H1 (cell line): ENCODE measurements at regions not wholly inside any gene's neighbourhood (a gene's known extent, or its start where the extent isn't known, plus 50 kb on each side); places are given as distances from the start of the nearest gene placed in this dataset.

Source experiments
- CTCF ChIA-PET: fragments of 300-600 bp; sonication (Branson Sonifier 250); formaldehyde crosslinking; loops from one replicate; lab custom pipeline; 2021; ENCODE audit not compliant: partially characterized antibody; lab: Charles Lee
- POLR2A ChIA-PET: fragments of 300-600 bp; sonication (Branson Sonifier 250); formaldehyde crosslinking; loops from one replicate; lab custom pipeline; 2021; ENCODE audit warnings: inconsistent platforms; ENCODE audit not compliant: partially characterized antibody; lab: Charles Lee
- DNase-seq, 2 experiments: peaks; one replicate each; pipeline versions ENCODE4 v3.0.0 to v3.0.0-alpha.2; 2010 to 2022; ENCODE audit warnings: low spot score in 2 of 2, low read depth in 1 of 2, mixed read lengths in 1 of 2
- FAIRE-seq: peaks from 2 replicates; lab custom pipeline; 2011; peaks lifted over from hg19 to GRCh38; lab: Jason Lieb, UNC
- H2AFZ ChIP-seq: 2 replicates; pipeline ENCODE4 v1.8.1; 2012; ENCODE audit warnings: low read length, inconsistent platforms
- H2AK5ac ChIP-seq: 2 replicates; pipeline ENCODE4 v1.6.1; 2013; ENCODE audit warnings: low read depth, low read length
- H2BK120ac ChIP-seq: replicated peaks from 2 replicates; pipeline ENCODE3; 2013; ENCODE audit warnings: low read depth, low read length, inconsistent platforms
- H2BK12ac ChIP-seq: 2 replicates; pipeline ENCODE4 v1.6.1; 2013; ENCODE audit warnings: low read depth, low read length
- H2BK15ac ChIP-seq: 2 replicates; pipeline ENCODE4 v1.6.1; 2013; ENCODE audit warnings: low read length
- H2BK20ac ChIP-seq: 2 replicates; pipeline ENCODE4 v1.6.1; 2013; ENCODE audit warnings: low read length
- H2BK5ac ChIP-seq: 2 replicates; pipeline ENCODE4 v1.6.1; 2013; ENCODE audit warnings: low read depth, low read length
- H3K14ac ChIP-seq: 2 replicates; pipeline ENCODE4 v1.6.1; 2013; ENCODE audit warnings: inconsistent platforms; ENCODE audit not compliant: insufficient read length
- H3K18ac ChIP-seq: 2 replicates; pipeline ENCODE4 v1.6.1; 2013; ENCODE audit warnings: low read length; ENCODE audit errors: extremely low read depth
- H3K23ac ChIP-seq: 2 replicates; pipeline ENCODE4 v1.6.1; 2013; ENCODE audit warnings: inconsistent platforms; ENCODE audit not compliant: insufficient read length
- H3K23me2 ChIP-seq: 2 replicates; pipeline ENCODE4 v1.6.1; 2013; ENCODE audit warnings: low read depth, low read length
- H3K27ac ChIP-seq: 2 replicates; pipeline ENCODE4 v1.6.1; 2011; ENCODE audit warnings: low read depth, low read length, inconsistent platforms
- H3K27me3 ChIP-seq, 4 experiments: replicated peaks in 1 of 4; 1 replicate in 1 of 4; 2 replicates in 3 of 4; pipeline versions ENCODE4 v1.6.1 to v1.8.1; 2011 to 2013; ENCODE audit warnings: low read length in 3 of 4, mild to moderate bottlenecking in 3 of 4, inconsistent platforms in 2 of 4, mixed read lengths in 2 of 4, moderate library complexity in 1 of 4; ENCODE audit not compliant: control insufficient read depth in 3 of 4, insufficient read depth in 3 of 4; ENCODE audit errors: extremely low read depth in 1 of 4
- H3K36me3 ChIP-seq, 4 experiments: 2 replicates each; pipeline versions ENCODE4 v1.6.1 to v1.8.1; 2011 to 2013; ENCODE audit warnings: mild to moderate bottlenecking in 4 of 4, low read length in 3 of 4, moderate library complexity in 2 of 4, control low read depth in 1 of 4, inconsistent platforms in 1 of 4; ENCODE audit not compliant: insufficient read depth in 4 of 4, control insufficient read depth in 2 of 4
- H3K4ac ChIP-seq: replicated peaks from 2 replicates; pipeline ENCODE3; 2013; ENCODE audit warnings: low read length, low read depth, mixed read lengths, inconsistent platforms; ENCODE audit not compliant: insufficient read length
- H3K4me1 ChIP-seq, 4 experiments: replicated peaks in 1 of 4; 1 replicate in 1 of 4; 2 replicates in 3 of 4; pipeline versions ENCODE4 v1.6.1 to v1.8.1; 2011 to 2013; ENCODE audit warnings: low read length in 3 of 4, inconsistent platforms in 2 of 4, mixed read lengths in 1 of 4; ENCODE audit not compliant: insufficient read depth in 4 of 4, control insufficient read depth in 3 of 4
- H3K4me2 ChIP-seq, 2 experiments: 2 replicates each; pipeline versions ENCODE4 v1.6.1 to v1.8.1; 2011 to 2013; ENCODE audit warnings: low read depth in 2 of 2, low read length in 2 of 2, control low read depth in 1 of 2, inconsistent platforms in 1 of 2, mild to moderate bottlenecking in 1 of 2; ENCODE audit not compliant: insufficient read depth in 1 of 2
- H3K4me3 ChIP-seq, 4 experiments: fragments of 200-600, 300-600 bp in 1 of 4; sonication (generic), shearing (Covaris generic), sonication (Bioruptor Twin) in 1 of 4; 2 replicates each; pipeline versions ENCODE4 v1.5.1 to v1.8.1; 2011 to 2016; ENCODE audit warnings: low read length in 4 of 4, low read depth in 3 of 4, control low read depth in 2 of 4, inconsistent platforms in 2 of 4, mild to moderate bottlenecking in 2 of 4, mixed read lengths in 1 of 4, moderate library complexity in 1 of 4; ENCODE audit not compliant: insufficient read depth in 2 of 4; ENCODE audit errors: extremely low read depth in 1 of 4
- H3K56ac ChIP-seq: replicated peaks from 2 replicates; pipeline ENCODE3; 2013; ENCODE audit warnings: low read depth, mild to moderate bottlenecking, mixed read lengths, low read length, inconsistent platforms; ENCODE audit not compliant: insufficient read length
- H3K79me1 ChIP-seq: 2 replicates; pipeline ENCODE4 v1.6.1; 2013; ENCODE audit warnings: low read depth, low read length, control low read depth
- H3K79me2 ChIP-seq, 2 experiments: 2 replicates each; pipeline versions ENCODE4 v1.6.1 to v1.8.1; 2012 to 2013; ENCODE audit warnings: low read length in 2 of 2, mild to moderate bottlenecking in 2 of 2, inconsistent platforms in 1 of 2; ENCODE audit not compliant: insufficient read depth in 2 of 2, control insufficient read depth in 1 of 2
- H3K9ac ChIP-seq, 4 experiments: replicated peaks in 1 of 4; 1 replicate in 1 of 4; 2 replicates in 3 of 4; pipeline versions ENCODE4 v1.6.1 to v1.8.1; 2011 to 2013; ENCODE audit warnings: low read depth in 3 of 4, low read length in 3 of 4, control low read depth in 2 of 4, mild to moderate bottlenecking in 2 of 4, moderate library complexity in 2 of 4, inconsistent platforms in 1 of 4; ENCODE audit errors: extremely low read depth in 1 of 4
- H3K9me3 ChIP-seq, 2 experiments: 2 replicates each; pipeline versions ENCODE4 v1.6.1 to v1.8.1; 2012 to 2013; ENCODE audit warnings: mild to moderate bottlenecking in 2 of 2, moderate library complexity in 2 of 2, control low read depth in 1 of 2, inconsistent platforms in 1 of 2, low read depth in 1 of 2, low read length in 1 of 2, mixed read lengths in 1 of 2; ENCODE audit not compliant: insufficient read depth in 2 of 2
- H4K20me1 ChIP-seq, 2 experiments: replicated peaks in 1 of 2; 2 replicates each; pipeline versions ENCODE3 to v1.8.1; 2011 to 2013; ENCODE audit warnings: inconsistent platforms in 2 of 2, low read length in 2 of 2, mild to moderate bottlenecking in 1 of 2; ENCODE audit not compliant: insufficient read depth in 2 of 2, control insufficient read depth in 1 of 2
- H4K5ac ChIP-seq: 2 replicates; pipeline ENCODE4 v1.6.1; 2013; ENCODE audit warnings: low read length, low read depth, mixed read lengths, inconsistent platforms; ENCODE audit not compliant: insufficient read length
- H4K8ac ChIP-seq: 2 replicates; pipeline ENCODE4 v1.8.0; 2013; ENCODE audit warnings: mild to moderate bottlenecking, moderate library complexity, low read length, inconsistent platforms; ENCODE audit not compliant: insufficient read depth; ENCODE audit errors: extremely low read depth
- H4K91ac ChIP-seq: replicated peaks from 2 replicates; pipeline ENCODE3; 2013; ENCODE audit warnings: low read length, mixed read lengths, inconsistent platforms; ENCODE audit not compliant: insufficient read length
- ATF3 ChIP-seq: IDR thresholded peaks from 2 replicates; pipeline ENCODE4 v1.6.1; 2011; ENCODE audit warnings: low read depth, mild to moderate bottlenecking, low read length; ENCODE audit not compliant: insufficient read depth
- BCL11A ChIP-seq, 2 experiments: IDR thresholded peaks; one replicate each; pipeline ENCODE4 v1.6.1; 2011; ENCODE audit warnings: low read depth in 2 of 2, low read length in 2 of 2, mild to moderate bottlenecking in 2 of 2
- KDM1A ChIP-seq: fragments of 200-600, 300-600 bp; sonication (generic); IDR thresholded peaks from 2 replicates; pipeline ENCODE4 v1.7.1; 2016; ENCODE audit warnings: mild to moderate bottlenecking, low read length, borderline replicate concordance
- NRF1 ChIP-seq: IDR thresholded peaks from 2 replicates; pipeline ENCODE4 v1.6.1; 2011; ENCODE audit warnings: mild to moderate bottlenecking, low read depth, low read length, improper control_type of control experiment
- RAD21 ChIP-seq, 2 experiments: IDR thresholded peaks in 1 of 2; conservative IDR thresholded peaks in 1 of 2; 2 replicates each; pipeline ENCODE4 v1.6.1; 2011; ENCODE audit warnings: low read depth in 2 of 2, low read length in 2 of 2, improper control_type of control experiment in 1 of 2, inconsistent platforms in 1 of 2, mild to moderate bottlenecking in 1 of 2, moderate library complexity in 1 of 2
- SP2 ChIP-seq: IDR thresholded peaks from 2 replicates; pipeline ENCODE4 v1.6.1; 2012; ENCODE audit warnings: mild to moderate bottlenecking, low read length, inconsistent platforms
- SRF ChIP-seq: IDR thresholded peaks from 2 replicates; pipeline ENCODE4 v1.6.1; 2011; ENCODE audit warnings: mild to moderate bottlenecking, low read depth, low read length, moderate library complexity
- TAF1 ChIP-seq: IDR thresholded peaks from 2 replicates; pipeline ENCODE4 v1.6.1; 2011; ENCODE audit warnings: mild to moderate bottlenecking, low read depth, low read length
- TCF12 ChIP-seq: IDR thresholded peaks from 2 replicates; pipeline ENCODE4 v1.6.1; 2011; ENCODE audit warnings: low read depth, mild to moderate bottlenecking, low read length
- WGBS, 2 experiments: shearing (Covaris generic) in 1 of 2; methylation state at CpG; one replicate each; pipeline versions ENCODE4 v1.1.6 to v1.1.7; 2013 to 2015; ENCODE audit warnings: low lambda C conversion rate in 2 of 2, mixed read lengths in 2 of 2, inconsistent platforms in 1 of 2, low coverage in 1 of 2, missing lambda C conversion rate in 1 of 2; ENCODE audit not compliant: insufficient replicate concordance in 2 of 2, insufficient coverage in 1 of 2, insufficient read length in 1 of 2; ENCODE audit errors: extremely low coverage in 1 of 2, missing lambda C conversion rate in 1 of 2; 5-methylcytosine and 5-hydroxymethylcytosine counted together
- TF ChIP-seq, protein P1 (sequence below): IDR thresholded peaks from 2 replicates; pipeline ENCODE4 v1.6.1; 2012; ENCODE audit warnings: inconsistent platforms

GRCh38 chr6:156080371-156080770 is 624.7 kb upstream of the NOX3 start:
- WGBS, 2 experiments = 92% methylated on average over 1 of the region's 1 CpG; no CpG with 5 or more reads in 1 of the 2 experiments
- Histone ChIP-seq H2BK20ac (no peak overlapping the region), H3K56ac (no peak overlapping the region), H3K14ac (no peak overlapping the region), H4K91ac (no peak overlapping the region), H3K27ac (no peak overlapping the region), H3K79me2 (no peaks in the 10 kb centered on the region), H3K27me3 (no peaks in the 10 kb centered on the region), H3K36me3 (peaks cover 0 to 3% (median 0%) of the 10 kb centered on the region in 4 experiments; a peak in 1 of 8 replicates), H3K4ac (no peak overlapping the region), H3K4me3 (no peak overlapping the region), H2AK5ac (no peak overlapping the region), H3K4me1 (no peaks in the 10 kb centered on the region), H3K9ac (no peak overlapping the region), H4K5ac (no peak overlapping the region), H3K79me1 (no peaks in the 10 kb centered on the region), H3K9me3 (peaks cover 0 to 5% of the 10 kb centered on the region in 2 experiments; a peak in 1 of 4 replicates), H3K18ac (no peak overlapping the region), H2BK120ac (no peak overlapping the region), H4K20me1 (no peaks in the 10 kb centered on the region), H2BK5ac (no peak overlapping the region), H3K23me2 (no peaks in the 10 kb centered on the region), H3K23ac (no peak overlapping the region), H2AFZ (no peak overlapping the region), H3K4me2 (no peak overlapping the region), H4K8ac (no peak overlapping the region), H2BK12ac (no peak overlapping the region), H2BK15ac (no peak overlapping the region)
- no peak for FAIRE-seq
- ChIA-PET POLR2A (no interaction called here), CTCF (no interaction called here)
- TF ChIP-seq TCF12 = no peak
- no peak for TF ChIP-seq KDM1A
- TF ChIP-seq, protein P1, sequence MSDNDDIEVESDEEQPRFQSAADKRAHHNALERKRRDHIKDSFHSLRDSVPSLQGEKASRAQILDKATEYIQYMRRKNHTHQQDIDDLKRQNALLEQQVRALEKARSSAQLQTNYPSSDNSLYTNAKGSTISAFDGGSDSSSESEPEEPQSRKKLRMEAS = no peak
- no peak for TF ChIP-seq SP2
- TF ChIP-seq BCL11A (IDR thresholded peaks at IDR 0.05; ENCODE audit: low read depth in 2 of 2, low read length in 2 of 2) = no peak
- TF ChIP-seq SRF = no peak
- no peak for TF ChIP-seq TAF1
- no peak for TF ChIP-seq RAD21 (IDR thresholded peaks at IDR 0.05 in 1 of 2, conservative IDR thresholded peaks at IDR 0.05 in 1 of 2; ENCODE audit: low read depth in 2 of 2, low read length in 2 of 2)
- TF ChIP-seq ATF3 = no peak
- TF ChIP-seq NRF1 = no peak
- DNase-seq = no peak
